ENCODE measurements at regions not wholly inside any gene's neighbourhood (a gene's known extent, or its start where the extent isn't known, plus 50 kb on each side); places are given as distances from the start of the nearest gene placed in this dataset.

GRCh38 chr4:14513471-14513870 is 488.8 kb upstream of the CPEB2 start:
- no CpG with 5 or more reads among the region's 4 CpGs for WGBS (ENCODE audit: extremely low coverage, insufficient read length, low lambda C conversion rate)
- no peaks in the 10 kb centered on the region for H3K36me3 Mint-ChIP-seq (ENCODE audit: insufficient read depth in 1 of 3, low read depth in 3 of 3)
- H2BK12ac ChIP-seq (ENCODE audit: insufficient read length, low read depth, low read length) = no peak overlapping the region
- H3K27me3 ChIP-seq (ENCODE audit: insufficient read depth, low read length) = no peaks in the 10 kb centered on the region
- no peak for DNase-seq
- H2BK20ac ChIP-seq (ENCODE audit: low read depth, low read length, poor library complexity, severe bottlenecking) = no peak overlapping the region
- H3K4me1 ChIP-seq (ENCODE audit: insufficient read depth, low read length) = no peaks in the 10 kb centered on the region
- H3K27ac Mint-ChIP-seq = no peak overlapping the region
- no peak overlapping the region for H3K18ac ChIP-seq (ENCODE audit: insufficient read length, low read depth, low read length)
- H2AFZ ChIP-seq (ENCODE audit: low read length) = no peak overlapping the region
- TF ChIP-seq CTCF (conservative IDR thresholded peaks at IDR 0.05) = no peak
- no peak overlapping the region for H4K91ac ChIP-seq (ENCODE audit: insufficient read length, low read depth, low read length)
- H3K27me3 Mint-ChIP-seq (ENCODE audit: low read depth) = no peaks in the 10 kb centered on the region
- H2BK15ac ChIP-seq (ENCODE audit: low read depth, low read length) = no peak overlapping the region
- H2AK5ac ChIP-seq (ENCODE audit: insufficient read length, low read length) = no peak overlapping the region
- no peaks in the 10 kb centered on the region; a peak in 1 of 5 replicates for H3K9me3 Mint-ChIP-seq
- H4K20me1 ChIP-seq (ENCODE audit: control insufficient read depth, insufficient read depth, insufficient read length) = no peaks in the 10 kb centered on the region
- no peak overlapping the region for H2BK120ac ChIP-seq (ENCODE audit: low read depth, low read length, poor library complexity, severe bottlenecking)
- no peak overlapping the region for H3K4me2 ChIP-seq (ENCODE audit: insufficient read depth, insufficient read length, low read length)
- H3K4me1 Mint-ChIP-seq = no peaks in the 10 kb centered on the region
- no peak overlapping the region for H3K27ac ChIP-seq (ENCODE audit: insufficient read length, low read depth, low read length)
- H3K23me2 ChIP-seq (ENCODE audit: insufficient read length, low read depth, low read length, poor library complexity, severe bottlenecking) = no peaks in the 10 kb centered on the region
- H3K4me3 Mint-ChIP-seq = no peak overlapping the region
- no peak overlapping the region for H4K5ac ChIP-seq (ENCODE audit: insufficient read length, low read depth, low read length)
- H3K56ac ChIP-seq (ENCODE audit: insufficient read length, low read depth, low read length) = no peak overlapping the region
- H3K9me3 ChIP-seq (ENCODE audit: control insufficient read depth, low read depth, low read length) = no peaks in the 10 kb centered on the region
- H4K8ac ChIP-seq (replicated peaks; ENCODE audit: insufficient read length, low read depth, low read length) = no peak overlapping the region
- H3K9ac ChIP-seq (ENCODE audit: extremely low read depth, insufficient read length, low read length) = no peak overlapping the region
- H3K23ac ChIP-seq (ENCODE audit: insufficient read length, low read depth, low read length) = no peak overlapping the region
- no peak overlapping the region for H3K14ac ChIP-seq (ENCODE audit: insufficient read depth, low read length)
- no peak overlapping the region for H3T11ph ChIP-seq (ENCODE audit: low read length)
- H3K79me1 ChIP-seq (ENCODE audit: insufficient read depth, low read depth, low read length, poor library complexity, severe bottlenecking) = no peaks in the 10 kb centered on the region
- H3K79me2 ChIP-seq (ENCODE audit: insufficient read depth, low read length) = no peaks in the 10 kb centered on the region
- no peak overlapping the region for H3K4ac ChIP-seq (ENCODE audit: low read depth, low read length)
- H2BK5ac ChIP-seq (ENCODE audit: insufficient read length, low read length) = no peak overlapping the region

All from H9 (cell line).